Fibroblast of mammary gland (primary cell): ENCODE measurements at regions not wholly inside any gene's neighbourhood (a gene's known extent, or its start where the extent isn't known, plus 50 kb on each side); places are given as distances from the start of the nearest gene placed in this dataset.
"Not testable (repeated sequence)": the region's sequence is repeated elsewhere in the genome, so short reads cannot be mapped to it uniquely, and the experiment has no call there.

Source experiments
- DNase-seq: peaks from one replicate; pipeline ENCODE4 v3.0.0-alpha.2; 2010; ENCODE audit warnings: low read depth
- H3K4me3 ChIP-seq: 2 replicates; pipeline ENCODE4 v1.5.1; 2011; ENCODE audit warnings: low read depth, mild to moderate bottlenecking, low read length, moderate library complexity; ENCODE audit not compliant: control insufficient read depth
- TF ChIP-seq, protein P1 (sequence below): conservative IDR thresholded peaks from 2 replicates; pipeline ENCODE4 v1.5.1; 2011; ENCODE audit warnings: low read depth, low read length, inconsistent platforms; ENCODE audit not compliant: control insufficient read depth, insufficient read depth

DNA sequence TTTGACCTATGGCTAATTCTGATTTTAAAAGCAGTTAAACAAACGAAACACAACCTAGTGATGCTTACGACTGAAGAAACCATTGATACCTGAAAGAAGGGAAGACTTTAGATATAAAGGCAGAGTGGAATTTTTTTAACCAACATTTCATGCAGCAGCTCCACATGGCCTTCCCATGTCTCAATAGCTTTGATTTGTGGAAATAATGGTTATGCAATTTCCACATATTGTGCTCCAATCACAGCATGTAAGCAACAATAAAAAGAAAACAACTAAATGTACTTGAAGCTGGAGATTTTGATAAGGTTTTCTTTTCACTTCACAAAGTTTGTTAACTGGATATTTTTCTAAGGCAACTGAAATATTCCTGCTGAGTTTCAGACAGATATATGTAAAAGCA, 82.0 kb upstream of the SLC39A10 start:
- H3K4me3 ChIP-seq, result no peak overlapping the region
- TF ChIP-seq, protein P1, sequence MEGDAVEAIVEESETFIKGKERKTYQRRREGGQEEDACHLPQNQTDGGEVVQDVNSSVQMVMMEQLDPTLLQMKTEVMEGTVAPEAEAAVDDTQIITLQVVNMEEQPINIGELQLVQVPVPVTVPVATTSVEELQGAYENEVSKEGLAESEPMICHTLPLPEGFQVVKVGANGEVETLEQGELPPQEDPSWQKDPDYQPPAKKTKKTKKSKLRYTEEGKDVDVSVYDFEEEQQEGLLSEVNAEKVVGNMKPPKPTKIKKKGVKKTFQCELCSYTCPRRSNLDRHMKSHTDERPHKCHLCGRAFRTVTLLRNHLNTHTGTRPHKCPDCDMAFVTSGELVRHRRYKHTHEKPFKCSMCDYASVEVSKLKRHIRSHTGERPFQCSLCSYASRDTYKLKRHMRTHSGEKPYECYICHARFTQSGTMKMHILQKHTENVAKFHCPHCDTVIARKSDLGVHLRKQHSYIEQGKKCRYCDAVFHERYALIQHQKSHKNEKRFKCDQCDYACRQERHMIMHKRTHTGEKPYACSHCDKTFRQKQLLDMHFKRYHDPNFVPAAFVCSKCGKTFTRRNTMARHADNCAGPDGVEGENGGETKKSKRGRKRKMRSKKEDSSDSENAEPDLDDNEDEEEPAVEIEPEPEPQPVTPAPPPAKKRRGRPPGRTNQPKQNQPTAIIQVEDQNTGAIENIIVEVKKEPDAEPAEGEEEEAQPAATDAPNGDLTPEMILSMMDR, result no peak
- DNase-seq, result peak; percentile 38

DNA sequence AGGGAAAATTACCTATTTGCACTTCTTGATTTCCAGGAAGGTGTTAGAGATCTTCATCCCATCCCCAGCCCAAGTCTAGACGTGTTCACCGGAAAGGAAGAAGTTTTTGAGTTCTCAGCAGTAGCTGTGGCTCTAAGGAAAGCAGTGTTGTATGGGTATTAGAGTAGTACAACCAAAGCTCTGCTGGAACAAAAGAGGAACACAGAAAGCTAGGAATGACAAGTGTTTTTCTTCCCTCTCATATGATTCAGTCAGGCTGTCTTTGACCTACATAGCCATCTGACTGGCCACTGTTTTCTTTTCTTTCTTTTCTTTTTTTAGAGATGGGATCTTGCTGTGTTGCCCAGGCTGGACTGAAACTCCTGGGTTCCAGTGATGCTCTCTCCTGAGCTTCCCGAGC, 82.7 kb upstream of the SLC39A10 start:
- DNase-seq, result no peak
- TF ChIP-seq, protein P1, result no peak
- H3K4me3 ChIP-seq, result no peak overlapping the region

DNA sequence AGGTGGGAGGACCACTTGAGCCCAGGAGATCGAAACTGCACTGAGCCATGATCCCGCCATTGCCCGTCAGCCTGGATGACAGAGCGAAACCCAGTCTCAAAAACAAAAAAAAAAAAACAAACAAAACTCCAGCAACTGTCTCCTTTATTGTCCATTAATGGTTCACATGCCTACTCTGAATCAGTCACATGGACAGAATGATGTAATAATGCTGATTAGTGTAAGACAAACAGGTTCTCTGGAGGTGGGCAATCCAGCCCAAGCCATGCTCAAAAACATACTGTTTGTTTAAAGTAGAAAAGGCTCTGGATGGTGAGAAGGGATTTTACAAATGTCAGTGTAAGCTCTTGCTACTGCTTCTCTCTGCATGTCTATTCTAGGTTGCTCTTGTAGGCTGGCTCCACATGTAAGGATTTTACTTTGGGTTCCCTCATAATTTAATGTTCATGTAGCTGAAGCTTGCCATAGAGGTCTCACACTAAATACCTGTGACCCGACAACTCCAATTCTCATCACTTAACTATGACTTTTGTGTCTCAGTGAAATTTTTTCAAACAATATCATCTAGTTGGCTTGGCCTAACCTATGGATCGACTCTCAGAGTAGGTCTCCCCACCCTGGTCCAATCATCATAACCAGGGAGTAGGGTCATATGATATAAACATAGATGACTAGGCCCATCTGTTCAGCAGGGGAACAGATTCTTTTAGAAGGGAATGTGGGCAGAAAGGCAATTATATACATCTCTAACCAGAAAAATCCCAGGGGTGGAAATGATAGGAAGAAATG, 83.9 kb upstream of the SLC39A10 start:
- no peak overlapping the region for H3K4me3 ChIP-seq
- TF ChIP-seq, protein P1, result no peak
- no peak for DNase-seq

DNA sequence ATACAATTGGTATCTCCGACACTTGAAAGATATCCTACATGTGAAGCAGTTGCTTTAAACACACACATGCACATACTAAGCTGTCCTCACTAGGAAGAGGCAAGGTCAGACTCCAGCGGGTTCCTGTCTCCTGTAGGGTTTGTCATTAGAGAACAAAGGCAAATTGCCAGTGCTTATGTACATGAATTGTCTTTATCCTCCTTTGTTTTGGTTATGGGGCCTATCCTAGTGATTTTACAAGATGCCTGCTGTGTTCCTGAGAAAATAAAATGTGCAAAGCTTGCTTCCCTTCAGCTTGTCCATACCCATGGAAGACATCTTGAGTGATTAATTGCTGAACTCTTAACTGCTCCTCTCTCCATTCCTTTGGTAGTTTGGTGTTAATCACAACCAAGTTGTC, 86.7 kb upstream of the SLC39A10 start:
- DNase-seq, result no peak
- TF ChIP-seq, protein P1, result no peak
- no peak overlapping the region for H3K4me3 ChIP-seq

DNA sequence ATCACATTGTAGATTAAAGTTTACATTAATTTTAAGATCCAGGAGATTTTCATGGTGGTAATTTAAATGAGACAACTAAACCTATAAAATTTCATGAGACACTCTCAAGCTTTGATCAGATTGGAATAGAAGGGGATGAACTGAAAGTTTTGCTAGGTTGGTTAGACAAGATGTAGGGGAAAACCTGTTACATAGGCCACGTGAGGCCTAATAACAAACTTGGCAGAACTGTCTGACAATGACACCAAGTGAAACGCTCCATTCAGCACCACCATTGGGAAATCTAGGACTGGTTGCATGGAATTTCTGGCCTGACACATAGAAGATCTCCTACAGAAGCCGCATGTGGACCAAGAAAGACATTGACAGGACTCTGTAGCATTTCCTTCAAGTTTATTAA, 87.8 kb upstream of the SLC39A10 start:
- H3K4me3 ChIP-seq, result no peak overlapping the region
- no peak for DNase-seq
- TF ChIP-seq, protein P1, result no peak

DNA sequence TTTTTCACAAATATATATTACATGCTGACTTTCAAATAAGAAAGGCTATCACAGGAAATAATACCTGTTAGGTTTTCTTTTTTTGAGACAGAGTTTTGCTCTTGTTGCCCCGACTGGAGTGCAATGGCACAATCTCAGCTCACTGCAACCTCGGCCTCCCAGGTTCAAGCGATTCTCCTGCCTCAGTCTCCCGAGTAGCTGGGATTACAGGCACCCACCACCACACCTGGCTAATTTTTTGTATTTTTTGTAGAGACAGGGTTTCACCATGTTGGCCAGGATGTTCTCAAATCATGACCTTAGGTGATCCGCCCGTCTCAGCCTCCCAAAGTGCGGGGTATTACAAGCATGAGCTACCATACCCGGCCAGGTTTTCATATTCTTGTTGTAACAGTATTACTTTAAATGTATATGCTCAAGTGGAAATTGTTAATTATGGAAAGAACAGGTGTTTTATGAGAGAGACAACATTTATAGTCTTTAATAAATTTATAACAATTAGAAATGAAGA, 92.3 kb upstream of the SLC39A10 start:
- not testable (repeated sequence) for H3K4me3 ChIP-seq, DNase-seq

DNA sequence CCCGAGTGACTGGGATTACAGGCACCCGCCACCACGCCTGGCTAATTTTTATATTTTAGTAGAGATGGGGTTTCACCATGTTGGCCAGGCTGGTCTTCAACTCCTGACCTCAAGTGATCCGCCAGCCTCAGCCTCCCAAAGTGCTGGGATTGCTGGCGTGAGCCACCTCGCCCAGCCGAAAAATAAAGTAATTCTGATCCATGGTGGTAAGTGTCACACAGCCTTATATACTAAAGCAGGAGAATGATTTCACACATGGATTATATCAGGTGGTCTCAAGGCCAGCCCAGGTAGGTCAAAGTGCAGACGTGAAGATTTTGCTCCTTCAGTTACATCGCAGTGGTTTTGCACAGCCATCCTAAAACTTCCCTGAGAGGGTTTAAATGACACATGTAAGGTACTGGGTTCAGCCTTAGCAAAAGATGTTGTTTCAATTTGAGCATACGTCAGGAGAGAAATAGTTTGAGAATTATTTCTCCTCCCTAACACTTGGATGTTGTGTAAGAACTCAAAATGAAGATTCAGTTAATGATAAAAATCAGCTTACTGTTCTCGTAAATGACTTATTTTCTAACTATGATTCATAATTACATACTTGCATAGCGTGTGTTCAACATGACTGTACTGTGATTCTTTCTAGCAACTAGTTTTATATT, 93.0 kb upstream of the SLC39A10 start:
- H3K4me3 ChIP-seq, result no peak overlapping the region
- TF ChIP-seq, protein P1, result no peak
- DNase-seq, result peak; percentile 81
